Vagina (tissue), 2 donors: ENCODE measurements at regions not wholly inside any gene's neighbourhood (a gene's known extent, or its start where the extent isn't known, plus 50 kb on each side); places are given as distances from the start of the nearest gene placed in this dataset.

ENCODE experiments used
- DNase-seq, 2 donors: peaks; one replicate each; pipeline ENCODE4 v3.0.0-alpha.2; 2017; ENCODE audit errors: extremely low spot score in 2 of 2
- H3K27ac ChIP-seq: fragments of 200-600 bp; sonication (generic); one replicate; pipeline ENCODE4 v1.5.1; 2019
- H3K27me3 ChIP-seq: fragments of 200-600 bp; sonication (generic); one replicate; pipeline ENCODE4 v1.5.1; 2019
- H3K36me3 ChIP-seq, 2 donors: fragments of 200-600 bp; sonication (generic); one replicate each; pipeline ENCODE4 v1.5.1; 2017 to 2019
- H3K4me1 ChIP-seq: fragments of 200-600 bp; sonication (generic); one replicate; pipeline ENCODE4 v1.5.1; 2019
- H3K4me3 ChIP-seq, 2 donors: fragments of 200-600 bp; sonication (generic); 1 replicate in 1 of 2; 2 replicates in 1 of 2; pipeline ENCODE4 v1.5.1; 2016 to 2019
- H3K9me3 ChIP-seq: fragments of 200-600 bp; sonication (generic); one replicate; pipeline ENCODE4 v1.5.1; 2019
- POLR2A ChIP-seq, 2 donors: fragments of 450-650 bp; IDR thresholded peaks; one replicate each; pipeline ENCODE4 v1.6.1; 2017; ENCODE audit warnings: antibody characterized with exemption in 2 of 2, mild to moderate bottlenecking in 2 of 2, moderate library complexity in 2 of 2
- POLR2AphosphoS5 ChIP-seq, 2 donors: sonication (generic); formaldehyde crosslinking; IDR thresholded peaks; one replicate each; pipeline ENCODE4 v1.9.0; 2017; ENCODE audit warnings: antibody characterized with exemption in 2 of 2, mild to moderate bottlenecking in 2 of 2, low read depth in 1 of 2; ENCODE audit not compliant: insufficient read depth in 1 of 2
- intact Hi-C: fragments of 100-400 bp; cut with DNase I; formaldehyde crosslinking; loops from one replicate; pipeline ENCODE4 v1.15.1; 2023
- TF ChIP-seq, protein P1 (sequence below), 3 experiments: fragments of 450-650 bp in 2 of 3; fragments of 200-600 bp in 1 of 3; sonication (generic) in 1 of 3; IDR thresholded peaks; one replicate each; pipeline ENCODE4 v1.5.1; 2017 to 2019; ENCODE audit warnings: antibody characterized with exemption in 3 of 3, mild to moderate bottlenecking in 2 of 3, moderate library complexity in 2 of 3

GRCh38 chr3:178289544-178290160 lies 246.6 kb upstream of the KCNMB2 start:
- Histone ChIP-seq H3K27ac (no peak overlapping the region), H3K9me3 (no peaks in the 10 kb centered on the region), H3K27me3 (no peaks in the 10 kb centered on the region), H3K36me3 (no peaks in the 10 kb centered on the region), H3K4me1 (peaks cover 30% of the 10 kb centered on the region), H3K4me3 (no peak overlapping the region)
- intact Hi-C loops: no loop called here
- no peak for DNase-seq
- TF ChIP-seq POLR2AphosphoS5 (IDR thresholded peaks at IDR 0.05; ENCODE audit: insufficient read depth in 1 of 2, low read depth in 1 of 2): peak in 1 of 2 donors; percentile 28
- TF ChIP-seq POLR2A (IDR thresholded peaks at IDR 0.05): no peak

DNA sequence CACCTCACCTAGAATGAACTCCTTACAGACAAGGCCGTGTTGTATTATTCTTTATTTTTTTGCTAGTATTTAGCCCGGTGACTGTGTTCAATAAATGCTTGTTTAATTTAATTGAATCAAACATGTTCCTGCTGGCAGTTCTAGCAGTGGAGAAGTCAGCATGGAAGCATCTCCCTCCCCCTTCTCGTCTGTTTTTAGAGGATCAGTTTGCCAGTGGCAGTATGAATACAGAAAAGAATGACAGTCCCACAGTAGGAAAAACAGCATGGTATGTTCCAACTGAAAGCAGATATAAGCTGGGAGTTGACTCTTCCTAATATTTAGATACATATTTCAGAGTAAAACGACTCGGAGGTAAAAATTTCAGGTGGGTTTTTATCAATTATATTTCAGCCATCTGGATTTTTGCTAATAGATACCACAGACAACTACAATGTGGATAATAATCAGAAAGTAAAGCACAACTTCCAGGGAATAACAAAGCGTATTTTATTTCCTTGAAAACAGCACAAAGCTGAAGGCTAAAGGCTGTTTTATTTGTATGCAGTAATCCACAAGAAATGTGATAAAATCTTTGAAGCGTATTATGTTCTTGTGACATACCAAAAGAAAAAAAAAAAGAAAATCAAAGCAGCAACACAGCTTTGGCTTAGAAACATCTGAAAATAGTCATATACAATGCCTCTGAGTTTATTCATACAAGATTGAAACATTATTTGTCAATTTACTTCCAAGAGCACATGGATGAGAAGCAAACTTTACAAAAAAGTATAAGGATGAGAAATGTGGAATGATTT lies 244.5 kb upstream of the KCNMB2 start:
- DNase-seq: no peak
- Histone ChIP-seq H3K27me3 (no peaks in the 10 kb centered on the region), H3K36me3 (no peaks in the 10 kb centered on the region), H3K4me1 (peaks cover 34% of the 10 kb centered on the region), H3K4me3 (no peak overlapping the region), H3K27ac (no peak overlapping the region), H3K9me3 (no peaks in the 10 kb centered on the region)
- TF ChIP-seq, protein P1, sequence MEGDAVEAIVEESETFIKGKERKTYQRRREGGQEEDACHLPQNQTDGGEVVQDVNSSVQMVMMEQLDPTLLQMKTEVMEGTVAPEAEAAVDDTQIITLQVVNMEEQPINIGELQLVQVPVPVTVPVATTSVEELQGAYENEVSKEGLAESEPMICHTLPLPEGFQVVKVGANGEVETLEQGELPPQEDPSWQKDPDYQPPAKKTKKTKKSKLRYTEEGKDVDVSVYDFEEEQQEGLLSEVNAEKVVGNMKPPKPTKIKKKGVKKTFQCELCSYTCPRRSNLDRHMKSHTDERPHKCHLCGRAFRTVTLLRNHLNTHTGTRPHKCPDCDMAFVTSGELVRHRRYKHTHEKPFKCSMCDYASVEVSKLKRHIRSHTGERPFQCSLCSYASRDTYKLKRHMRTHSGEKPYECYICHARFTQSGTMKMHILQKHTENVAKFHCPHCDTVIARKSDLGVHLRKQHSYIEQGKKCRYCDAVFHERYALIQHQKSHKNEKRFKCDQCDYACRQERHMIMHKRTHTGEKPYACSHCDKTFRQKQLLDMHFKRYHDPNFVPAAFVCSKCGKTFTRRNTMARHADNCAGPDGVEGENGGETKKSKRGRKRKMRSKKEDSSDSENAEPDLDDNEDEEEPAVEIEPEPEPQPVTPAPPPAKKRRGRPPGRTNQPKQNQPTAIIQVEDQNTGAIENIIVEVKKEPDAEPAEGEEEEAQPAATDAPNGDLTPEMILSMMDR (IDR thresholded peaks at IDR 0.05): no peak
- no peak for TF ChIP-seq POLR2AphosphoS5 (IDR thresholded peaks at IDR 0.05; ENCODE audit: insufficient read depth in 1 of 2, low read depth in 1 of 2)
- TF ChIP-seq POLR2A (IDR thresholded peaks at IDR 0.05): no peak
- intact Hi-C loops: no loop called here

DNA sequence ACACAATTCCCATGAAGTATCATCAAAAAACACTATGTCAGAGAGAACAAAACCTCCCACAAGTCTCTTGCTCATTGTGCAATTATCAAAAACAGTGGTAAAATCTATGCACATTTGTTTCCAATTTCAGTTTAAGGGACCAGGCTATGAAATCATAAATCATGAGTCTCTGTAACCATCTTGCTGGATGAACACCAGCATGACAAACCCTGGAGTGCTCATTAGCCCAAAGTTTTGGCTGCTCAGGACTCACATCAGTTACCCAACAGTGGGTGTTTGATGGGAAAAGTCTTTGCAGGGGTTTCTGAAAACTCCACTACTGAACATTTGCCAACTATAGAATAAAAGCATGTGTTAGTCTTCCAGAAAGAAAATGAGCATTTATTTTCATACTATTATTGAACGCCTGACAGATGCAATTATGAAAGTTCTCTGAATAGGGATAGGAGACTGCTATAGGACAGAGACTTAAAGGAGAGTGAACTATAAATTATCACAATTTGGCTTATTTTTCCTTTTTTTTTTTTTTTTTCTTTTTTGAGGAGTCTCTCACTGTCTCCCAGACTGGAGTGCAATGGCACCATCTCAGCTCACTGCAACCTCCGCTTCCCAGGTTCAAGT lies 240.8 kb upstream of the KCNMB2 start:
- Histone ChIP-seq H3K27me3 (no peaks in the 10 kb centered on the region), H3K36me3 (no peaks in the 10 kb centered on the region), H3K4me3 (no peak overlapping the region), H3K27ac (no peak overlapping the region), H3K9me3 (no peaks in the 10 kb centered on the region), H3K4me1 (peaks cover 33% of the 10 kb centered on the region)
- intact Hi-C loops: no loop called here
- DNase-seq: no peak
- TF ChIP-seq, protein P1 (IDR thresholded peaks at IDR 0.05): no peak
- TF ChIP-seq POLR2A (IDR thresholded peaks at IDR 0.05) (no peak), POLR2AphosphoS5 (IDR thresholded peaks at IDR 0.05; ENCODE audit: insufficient read depth in 1 of 2, low read depth in 1 of 2) (peak in 1 of 2 donors; percentile 14)

- no peaks in the 10 kb centered on the region for H3K9me3 ChIP-seq
- peaks cover 16% of the 10 kb centered on the region for H3K4me1 ChIP-seq
- TF ChIP-seq, protein P1 (IDR thresholded peaks at IDR 0.05): no peak
- TF ChIP-seq POLR2AphosphoS5 (IDR thresholded peaks at IDR 0.05; ENCODE audit: insufficient read depth in 1 of 2, low read depth in 1 of 2) (no peak), POLR2A (IDR thresholded peaks at IDR 0.05) (no peak)
- no peak overlapping the region for H3K27ac ChIP-seq
- no peak for DNase-seq
- H3K36me3 ChIP-seq: no peaks in the 10 kb centered on the region
- H3K4me3 ChIP-seq: no peak overlapping the region
- H3K27me3 ChIP-seq: no peaks in the 10 kb centered on the region
- intact Hi-C loops: no loop called here
Measured at GRCh38 chr3:178297199-178297598, 239.0 kb upstream of the KCNMB2 start.

DNA sequence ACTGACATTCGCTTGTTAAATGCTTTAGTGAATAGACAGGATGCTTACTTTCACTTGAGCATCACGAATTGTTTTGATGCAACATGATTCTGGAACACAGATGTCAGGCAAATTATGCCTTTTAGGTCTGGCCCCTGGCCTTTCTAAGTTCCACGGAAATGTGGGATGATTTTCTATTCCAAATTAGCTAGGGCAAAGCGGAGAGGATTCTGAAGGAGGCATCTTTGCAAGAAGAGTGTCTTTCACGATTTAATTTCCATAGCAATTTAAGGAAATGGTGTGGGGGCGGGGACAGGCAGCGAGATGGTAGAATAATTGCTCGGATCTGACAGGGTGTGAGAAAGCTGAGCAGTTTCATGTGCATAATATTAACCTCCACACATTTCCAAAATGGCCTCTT lies 238.5 kb upstream of the KCNMB2 start:
- DNase-seq: no peak
- H3K27me3 ChIP-seq: no peaks in the 10 kb centered on the region
- H3K36me3 ChIP-seq: no peaks in the 10 kb centered on the region
- intact Hi-C loops: no loop called here
- no peak overlapping the region for H3K4me3 ChIP-seq
- no peaks in the 10 kb centered on the region for H3K9me3 ChIP-seq
- H3K27ac ChIP-seq: no peak overlapping the region
- H3K4me1 ChIP-seq: peaks cover 12% of the 10 kb centered on the region
- TF ChIP-seq POLR2AphosphoS5 (IDR thresholded peaks at IDR 0.05; ENCODE audit: insufficient read depth in 1 of 2, low read depth in 1 of 2): no peak
